GM23338 (cell line): ENCODE measurements at regions not wholly inside any gene's neighbourhood (a gene's known extent, or its start where the extent isn't known, plus 50 kb on each side); places are given as distances from the start of the nearest gene placed in this dataset.

Source experiments
- CREB1 ChIP-seq: fragments of 250-450 bp; sonication (Bioruptor Pico); IDR thresholded peaks from 2 replicates; pipeline ENCODE4 v1.5.0; 2020; ENCODE audit warnings: low read depth, mild to moderate bottlenecking, moderate library complexity
- CTCF ChIP-seq, 2 experiments: fragments of 200-600 bp in 1 of 2; sonication (generic) in 1 of 2; conservative IDR thresholded peaks; 2 replicates each; pipeline versions ENCODE4 v1.5.1 to v1.6.1; 2016 to 2017; ENCODE audit warnings: antibody characterized with exemption in 2 of 2, low read depth in 2 of 2, mild to moderate bottlenecking in 2 of 2, moderate library complexity in 1 of 2
- ETS1 ChIP-seq: IDR thresholded peaks from 2 replicates; pipeline ENCODE4 v1.6.1; 2016; ENCODE audit warnings: antibody characterized with exemption
- EZH2 ChIP-seq: fragments of 200-600 bp; sonication (generic); IDR thresholded peaks from one replicate; pipeline ENCODE4 v1.8.0; 2017; ENCODE audit warnings: antibody characterized with exemption, mild to moderate bottlenecking, low read depth; ENCODE audit not compliant: unreplicated experiment
- EZH2phosphoT487 ChIP-seq: fragments of 200-600 bp; sonication (generic); IDR thresholded peaks from one replicate; pipeline ENCODE4 v1.8.1; 2018; ENCODE audit warnings: antibody characterized with exemption; ENCODE audit not compliant: unreplicated experiment
- JUNB ChIP-seq: IDR thresholded peaks from one replicate; pipeline ENCODE4 v1.6.1; 2016; ENCODE audit warnings: antibody characterized with exemption; ENCODE audit not compliant: unreplicated experiment
- NANOG ChIP-seq: IDR thresholded peaks from 2 replicates; pipeline ENCODE4 v1.6.1; 2016; ENCODE audit warnings: antibody characterized with exemption, borderline replicate concordance
- POLR2AphosphoS5 ChIP-seq: IDR thresholded peaks from 2 replicates; pipeline ENCODE4 v1.6.1; 2016; ENCODE audit warnings: antibody characterized with exemption, low read depth
- REST ChIP-seq: IDR thresholded peaks from one replicate; pipeline ENCODE4 v1.6.1; 2018; ENCODE audit warnings: antibody characterized with exemption; ENCODE audit not compliant: unreplicated experiment
- STAT1 ChIP-seq: IDR thresholded peaks from one replicate; pipeline ENCODE4 v1.6.1; 2016; ENCODE audit warnings: antibody characterized with exemption; ENCODE audit not compliant: unreplicated experiment
- ZNF114 ChIP-seq: fragments of 250-450 bp; sonication (Bioruptor Pico); IDR thresholded peaks from 2 replicates; pipeline ENCODE4 v1.5.0; 2020; ENCODE audit warnings: mild to moderate bottlenecking, moderate library complexity
- ZNF331 ChIP-seq: fragments of 250-450 bp; sonication (Bioruptor Pico); IDR thresholded peaks from 2 replicates; pipeline ENCODE4 v1.5.0; 2020; ENCODE audit warnings: low read depth, mild to moderate bottlenecking, moderate library complexity
- ZNF462 ChIP-seq: fragments of 250-450 bp; sonication (Bioruptor Pico); IDR thresholded peaks from 2 replicates; pipeline ENCODE4 v1.5.0; 2020; ENCODE audit warnings: mild to moderate bottlenecking, moderate library complexity

- TF ChIP-seq CTCF (conservative IDR thresholded peaks at IDR 0.05; ENCODE audit: low read depth in 2 of 2): no peak
- TF ChIP-seq EZH2phosphoT487: no peak
- TF ChIP-seq EZH2: no peak
- no peak for TF ChIP-seq REST
- no peak for TF ChIP-seq CREB1
- no peak for TF ChIP-seq POLR2AphosphoS5
- no peak for TF ChIP-seq ZNF331 (CRISPR knock-in tag)
- no peak for TF ChIP-seq JUNB
- TF ChIP-seq ZNF114: no peak
- no peak for TF ChIP-seq ETS1
- TF ChIP-seq NANOG: no peak
- no peak for TF ChIP-seq ZNF462
- TF ChIP-seq STAT1: no peak
These were observed 308.4 kb upstream of the DEFB112 start for GRCh38 chr6:50358113-50358512.
